NOMO-1 (cell line): ENCODE measurements at regions not wholly inside any gene's neighbourhood (a gene's known extent, or its start where the extent isn't known, plus 50 kb on each side); places are given as distances from the start of the nearest gene placed in this dataset.

ENCODE experiments used
- DNase-seq, 2 experiments: peaks; one replicate each; lab custom pipeline; 2025; ENCODE audit not compliant: unreplicated experiment in 2 of 2; lab: John Stamatoyannopoulos, UW

DNA sequence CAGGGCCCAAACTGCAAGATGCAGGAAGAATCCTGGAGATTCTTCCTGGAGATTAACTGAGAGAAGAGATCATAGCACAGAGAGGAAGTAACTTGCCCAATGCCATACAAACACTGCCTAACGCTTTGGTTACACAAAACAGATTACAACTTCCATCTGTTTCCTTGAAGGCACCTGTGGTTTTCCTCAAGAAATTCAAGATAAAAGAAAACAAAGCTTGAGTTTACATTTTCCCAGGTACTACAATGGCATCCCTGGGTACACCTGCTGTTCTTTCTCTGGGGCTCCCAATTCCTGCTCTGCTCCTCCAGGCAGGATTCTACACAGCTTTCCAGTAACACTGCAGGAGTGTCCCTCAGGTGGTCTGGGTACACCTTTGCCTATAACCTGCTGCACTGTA, 781.9 kb upstream of the ID2 start:
- DNase-seq: peak in 1 of 2 experiments; percentile 21

DNA sequence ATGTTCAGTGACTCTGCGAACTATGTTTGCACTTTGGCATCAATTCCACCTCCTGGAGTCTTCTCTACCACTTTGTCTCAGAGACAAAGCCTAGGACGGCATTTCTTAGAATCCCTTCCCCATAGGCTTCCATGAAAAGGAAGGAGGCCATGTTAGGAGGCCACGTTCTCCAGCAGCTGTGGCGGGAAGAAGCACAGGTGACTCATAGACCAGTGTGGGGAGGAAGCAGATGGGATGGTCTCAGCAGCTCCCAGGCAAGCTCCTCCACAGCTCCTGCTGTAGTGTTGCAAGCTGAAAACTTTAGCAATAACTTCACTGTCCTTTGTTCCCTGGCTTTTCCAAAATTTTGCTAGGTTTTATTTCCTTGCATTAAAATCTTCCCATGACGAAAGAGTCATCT, 781.3 kb upstream of the ID2 start:
- DNase-seq: no peak

DNA sequence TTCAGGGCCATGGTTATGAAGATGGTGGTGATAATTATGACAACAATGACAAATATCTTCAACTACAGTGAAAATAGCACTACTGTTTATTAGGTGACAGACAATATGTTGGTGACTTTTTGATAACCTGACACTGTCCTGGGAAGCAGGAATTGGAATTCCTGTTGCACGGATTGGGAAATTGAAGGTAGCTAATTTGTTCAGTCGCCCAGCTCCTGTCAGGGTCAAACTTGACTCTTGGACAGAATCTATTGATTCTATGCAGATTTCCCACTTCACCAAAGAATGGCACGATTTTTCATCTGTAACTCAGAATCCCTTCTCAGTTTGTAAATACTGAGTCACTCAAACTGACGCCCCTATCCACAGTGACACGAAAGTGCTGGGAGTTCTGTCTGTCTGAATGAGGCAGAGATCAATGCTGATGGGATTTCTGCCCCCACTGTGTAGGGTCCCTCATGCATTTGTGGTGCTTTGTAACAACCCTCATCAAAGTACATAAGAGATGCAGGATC, 779.5 kb upstream of the ID2 start:
- no peak for DNase-seq

DNA sequence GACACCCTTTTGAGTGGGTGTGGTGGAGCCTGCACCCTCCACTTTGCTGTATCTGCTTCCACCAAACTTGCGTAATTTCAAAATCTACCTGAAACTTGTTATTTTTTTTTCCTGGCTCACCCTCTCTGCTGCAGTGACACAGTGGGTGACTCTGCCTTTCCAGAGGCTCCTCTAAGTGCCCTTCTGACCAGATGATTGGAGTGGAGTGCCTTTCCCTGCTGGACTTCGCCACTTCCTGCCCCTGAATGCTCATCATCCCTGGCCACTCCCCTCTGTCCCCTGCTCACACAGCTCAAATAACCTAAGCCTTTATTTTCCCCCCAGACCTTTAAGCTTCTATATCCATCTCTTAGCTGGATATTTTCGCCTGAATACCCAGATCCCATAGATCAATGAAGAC, 777.5 kb upstream of the ID2 start:
- no peak for DNase-seq

DNA sequence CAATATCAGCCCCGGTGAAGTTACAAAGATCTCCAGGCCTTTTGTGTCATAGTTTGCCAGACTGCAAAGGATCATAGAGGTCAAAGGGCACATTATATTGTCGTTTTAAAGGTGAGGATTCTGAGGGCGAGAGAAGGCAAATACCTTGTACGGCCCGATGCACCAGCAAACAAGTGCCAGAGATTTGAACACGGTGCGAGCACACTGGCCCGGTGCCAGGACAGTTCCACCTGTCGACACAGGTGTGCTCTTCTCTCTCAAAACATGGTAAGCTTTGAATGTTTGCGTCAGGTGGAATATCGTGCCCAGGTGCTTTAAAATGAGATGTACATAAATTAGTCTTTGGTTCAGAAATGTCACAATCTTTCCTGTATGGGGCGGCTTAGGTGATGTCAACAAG, 776.1 kb upstream of the ID2 start:
- DNase-seq: no peak

DNA sequence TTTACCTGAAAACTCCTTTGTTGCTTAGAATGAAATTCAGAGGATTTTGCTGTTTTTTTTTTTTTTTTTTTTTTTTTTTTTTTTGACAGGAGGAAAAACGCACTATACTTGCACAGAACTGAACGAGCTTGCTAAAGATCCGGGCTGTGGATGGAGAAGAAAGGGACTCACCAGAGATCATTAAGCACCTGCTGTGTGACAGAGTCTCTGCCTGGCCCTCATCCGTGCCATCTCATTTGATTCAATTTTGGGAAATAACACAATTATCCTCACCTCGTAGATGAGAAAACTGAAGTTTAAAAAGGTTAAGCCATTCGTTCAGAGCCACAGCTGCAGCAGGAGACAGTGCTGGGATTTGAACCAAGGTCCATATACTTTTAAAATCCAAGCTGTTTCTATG, 775.4 kb upstream of the ID2 start:
- DNase-seq: no peak

DNA sequence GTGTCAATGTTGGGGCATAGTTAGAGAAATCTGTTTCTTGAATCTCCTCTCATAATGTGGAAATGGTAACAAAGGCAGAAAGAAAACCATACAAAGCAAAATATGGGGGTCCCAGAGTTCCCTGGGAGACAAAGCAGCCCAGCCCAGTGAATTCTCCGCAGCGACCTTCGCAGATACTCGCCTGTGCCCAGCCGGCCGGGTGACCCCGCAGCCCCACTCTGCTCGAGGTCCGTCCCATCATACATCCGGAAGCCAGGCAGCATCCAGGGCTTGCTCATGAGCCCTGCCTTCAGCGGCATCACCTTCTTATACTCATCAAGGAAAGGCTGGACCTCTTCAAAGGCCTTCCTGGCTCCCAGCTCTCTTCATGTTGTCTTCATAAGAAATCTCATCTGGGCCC, 774.8 kb upstream of the ID2 start:
- DNase-seq: no peak

DNA sequence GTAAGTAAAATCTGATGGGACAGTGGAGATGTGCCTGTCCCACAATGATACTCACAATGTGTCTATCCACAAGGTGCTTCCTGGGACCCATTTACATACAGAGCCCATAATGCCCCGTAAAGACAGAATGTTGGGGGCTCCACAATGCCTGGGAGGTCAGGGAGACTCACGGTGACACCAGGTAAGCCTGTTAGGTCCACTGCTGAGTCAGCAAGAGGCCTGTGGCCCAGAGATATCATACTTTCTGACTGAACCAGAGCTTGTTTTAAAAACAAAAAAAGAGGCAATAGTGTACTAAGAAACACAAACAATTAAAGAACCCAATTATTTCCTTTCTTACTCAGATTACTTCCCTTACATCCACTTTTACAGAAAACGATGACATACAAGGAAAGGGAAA, 771.1 kb upstream of the ID2 start:
- no peak for DNase-seq

DNA sequence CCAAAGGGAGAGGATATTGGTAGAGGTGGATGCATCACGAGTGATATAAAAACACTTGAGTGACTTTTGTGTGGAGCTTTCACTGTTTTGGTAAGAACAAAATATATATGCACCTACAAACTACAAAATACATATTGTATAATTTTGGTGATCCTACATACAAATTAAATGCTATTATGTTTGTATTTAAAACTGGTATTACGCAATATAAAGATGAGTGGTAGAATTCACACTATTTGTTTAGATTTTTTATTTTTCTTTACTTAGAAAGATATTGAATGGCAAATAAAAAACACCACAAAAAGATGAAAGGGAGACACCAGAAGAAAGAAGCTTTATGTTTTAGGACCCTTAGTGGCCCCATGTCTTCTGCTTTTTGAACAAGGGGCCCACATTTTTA, 770.7 kb upstream of the ID2 start:
- no peak for DNase-seq

DNA sequence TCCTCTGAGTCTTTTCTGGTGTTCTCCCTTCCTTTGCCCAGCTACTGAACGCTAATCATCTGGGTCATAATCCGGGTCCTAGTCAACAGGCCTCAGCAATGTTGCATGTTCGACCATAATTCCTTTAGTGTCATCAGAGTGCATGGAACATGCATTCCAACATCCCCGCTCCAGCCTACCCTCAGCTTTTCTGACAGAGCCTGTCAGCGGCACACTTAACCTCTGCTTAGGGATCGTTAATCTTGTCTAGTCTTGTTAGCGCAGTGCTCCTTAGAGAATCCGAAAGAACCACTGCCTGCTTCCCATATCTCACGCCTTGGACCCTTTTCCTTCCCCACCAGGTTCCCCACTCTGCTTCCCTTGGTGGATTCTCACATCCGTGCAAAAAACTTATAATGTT, 767.9 kb upstream of the ID2 start:
- no peak for DNase-seq

DNA sequence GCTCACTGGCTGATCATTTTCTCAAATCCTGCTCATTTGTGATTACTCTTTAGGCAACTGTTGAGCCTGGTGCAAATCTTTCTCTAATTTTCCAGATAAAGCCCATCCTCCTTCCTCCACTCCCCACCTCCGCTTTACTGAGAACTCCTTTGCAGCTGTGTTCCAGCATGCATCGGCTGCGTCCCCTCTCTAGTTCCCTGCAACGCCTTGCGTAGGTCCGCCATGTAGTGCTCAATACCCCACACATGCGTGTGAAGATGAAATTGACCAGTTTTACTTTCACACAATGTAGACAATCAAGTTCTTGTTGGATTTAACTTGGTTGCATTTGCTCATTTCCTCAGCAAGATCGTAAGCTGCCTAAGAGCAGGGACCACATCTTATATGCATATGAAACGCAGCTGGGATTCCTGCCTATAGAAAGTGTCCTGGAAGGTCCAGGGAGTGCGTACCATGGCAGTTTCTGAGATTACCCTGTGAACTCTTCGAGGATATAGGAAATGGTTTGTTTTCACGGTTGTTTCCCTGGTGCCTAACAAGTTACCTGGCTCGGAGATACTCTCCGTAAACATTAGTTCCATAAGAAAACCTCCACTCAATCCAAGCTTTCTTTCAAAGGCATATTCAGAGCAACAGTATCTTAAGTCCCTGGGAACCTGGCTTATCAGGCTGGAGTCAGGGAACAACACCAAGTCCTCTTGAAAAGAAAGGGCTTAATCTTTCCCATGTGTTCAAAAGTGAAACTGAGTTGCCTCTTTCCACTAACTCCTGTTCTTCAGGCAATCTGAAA, 766.4 kb upstream of the ID2 start:
- no peak for DNase-seq

DNA sequence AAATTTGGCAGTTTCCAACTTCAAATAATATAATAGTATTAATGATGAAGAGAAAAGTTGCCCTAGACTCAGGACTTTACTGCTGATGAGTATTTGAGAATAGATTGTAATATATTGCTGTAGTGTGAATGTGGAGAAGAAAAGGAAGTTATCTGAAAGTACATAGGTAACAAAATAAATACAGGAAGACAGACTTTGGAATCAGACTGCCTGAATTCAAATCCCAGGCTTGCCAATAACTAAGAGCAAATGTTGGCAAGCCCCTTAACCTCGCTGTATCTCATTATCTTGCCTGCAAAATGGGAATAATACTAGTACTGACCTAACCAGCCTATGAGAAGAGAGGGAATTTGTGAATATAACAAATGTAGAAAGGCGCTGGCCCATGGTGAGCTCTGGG, 765.2 kb upstream of the ID2 start:
- no peak for DNase-seq

DNA sequence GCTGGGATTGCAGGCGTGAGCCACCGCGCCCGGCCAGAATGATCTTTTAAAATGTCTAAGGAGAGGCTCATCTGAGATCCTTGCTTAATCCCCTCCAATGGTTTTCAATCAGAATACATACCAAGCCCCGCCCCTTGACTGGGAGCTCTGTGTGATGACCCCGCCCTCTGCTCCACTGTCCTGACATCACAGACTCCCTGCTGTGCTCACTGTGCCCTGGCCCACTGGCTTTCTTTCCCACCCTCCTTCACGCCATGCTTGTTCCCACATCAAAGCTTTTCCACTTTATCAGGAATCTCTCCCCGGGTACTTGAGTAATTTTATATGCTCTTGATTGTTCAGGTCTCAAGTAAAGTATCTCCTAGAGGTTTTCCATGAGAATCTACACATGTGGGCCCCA, 762.3 kb upstream of the ID2 start:
- no peak for DNase-seq

DNA sequence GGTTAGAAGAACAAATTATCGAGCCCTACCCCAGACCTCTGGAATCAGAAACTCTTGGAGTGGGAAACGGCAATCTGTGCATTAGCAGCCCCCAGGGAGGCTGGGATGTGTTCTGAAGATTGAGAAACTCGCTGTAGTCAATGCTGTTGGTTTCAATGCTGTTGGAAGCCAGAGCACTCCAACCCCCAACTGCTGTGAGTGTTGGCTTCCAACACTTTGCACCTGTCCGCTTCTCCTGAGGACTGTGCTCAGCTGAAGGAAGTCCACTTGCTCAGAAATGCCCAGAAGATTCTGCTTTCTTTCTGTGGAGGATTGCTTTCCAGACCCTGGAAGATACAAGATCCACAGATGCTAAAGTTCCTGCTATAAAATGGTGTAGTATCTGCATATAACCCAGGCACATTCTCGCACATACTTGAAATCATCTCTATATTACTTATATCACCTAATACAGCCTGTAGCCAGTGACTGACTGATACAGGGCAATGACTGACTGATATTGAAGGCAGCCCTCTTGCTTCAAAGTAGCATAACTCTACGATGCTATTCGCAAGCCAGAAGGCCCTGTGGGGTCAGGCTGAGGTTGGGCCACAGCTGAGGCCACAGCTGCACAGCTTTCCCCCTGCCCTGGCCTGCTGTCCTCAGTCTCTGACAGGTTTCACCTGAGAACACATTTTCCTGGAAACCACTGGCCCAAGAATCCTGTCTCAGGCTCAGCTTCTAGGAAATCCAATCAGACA, 757.7 kb upstream of the ID2 start:
- DNase-seq: no peak

DNA sequence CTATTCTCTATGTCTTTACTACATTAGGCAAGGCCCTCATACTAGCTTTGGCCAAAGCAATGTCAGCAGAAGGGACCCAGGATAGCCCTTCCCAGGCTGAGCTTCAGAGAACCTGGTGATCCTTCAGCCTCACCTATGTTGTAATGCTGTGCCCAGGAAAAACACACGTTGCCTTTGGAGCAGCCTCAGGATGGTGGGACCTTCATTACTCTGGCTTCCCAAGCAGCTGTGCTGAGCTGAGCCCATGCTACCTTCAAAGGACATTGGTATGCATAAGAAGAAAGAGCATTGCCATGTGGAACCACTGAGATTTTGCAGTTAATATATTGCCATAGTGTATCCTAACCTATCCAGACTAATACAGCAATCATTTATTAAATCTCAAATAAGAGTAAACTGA, 756.4 kb upstream of the ID2 start:
- DNase-seq: no peak

DNA sequence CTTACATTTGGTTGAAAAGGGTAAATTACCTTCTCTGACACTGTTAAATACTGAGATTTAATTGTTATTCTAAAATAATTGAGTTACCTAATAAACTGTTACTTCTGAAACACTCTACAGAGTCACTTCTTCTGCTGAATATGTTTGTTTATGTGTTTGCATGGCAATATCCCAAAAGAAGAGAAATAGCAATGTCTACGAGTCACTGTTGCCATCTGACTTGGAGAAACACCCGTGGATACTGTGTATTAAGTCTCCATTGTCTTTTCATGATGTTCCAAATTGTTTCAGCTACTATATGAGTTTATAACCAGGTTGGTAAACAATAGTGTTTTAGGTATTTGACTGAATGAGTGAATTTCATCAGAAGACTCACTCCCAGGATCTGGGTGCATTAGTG, 754.2 kb upstream of the ID2 start:
- no peak for DNase-seq

DNA sequence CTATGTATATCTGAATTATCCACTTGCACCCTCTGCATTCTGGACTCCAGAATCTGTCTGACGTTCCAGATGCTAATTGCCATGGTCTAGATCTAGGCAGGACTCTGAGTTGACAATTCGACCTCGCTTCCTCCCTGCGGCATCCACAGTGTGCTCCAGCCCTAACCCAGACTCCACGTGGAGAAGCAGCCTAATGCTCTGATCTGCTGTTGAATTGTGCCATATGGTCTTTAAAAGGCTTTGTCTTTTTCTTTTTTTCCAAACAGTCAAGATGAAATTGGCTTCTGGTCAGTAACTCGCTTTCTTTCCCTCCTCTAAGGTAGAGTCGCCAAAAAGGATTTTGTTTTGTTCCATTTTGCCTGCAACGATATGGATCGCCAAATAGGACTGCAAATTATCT, 752.6 kb upstream of the ID2 start:
- no peak for DNase-seq

DNA sequence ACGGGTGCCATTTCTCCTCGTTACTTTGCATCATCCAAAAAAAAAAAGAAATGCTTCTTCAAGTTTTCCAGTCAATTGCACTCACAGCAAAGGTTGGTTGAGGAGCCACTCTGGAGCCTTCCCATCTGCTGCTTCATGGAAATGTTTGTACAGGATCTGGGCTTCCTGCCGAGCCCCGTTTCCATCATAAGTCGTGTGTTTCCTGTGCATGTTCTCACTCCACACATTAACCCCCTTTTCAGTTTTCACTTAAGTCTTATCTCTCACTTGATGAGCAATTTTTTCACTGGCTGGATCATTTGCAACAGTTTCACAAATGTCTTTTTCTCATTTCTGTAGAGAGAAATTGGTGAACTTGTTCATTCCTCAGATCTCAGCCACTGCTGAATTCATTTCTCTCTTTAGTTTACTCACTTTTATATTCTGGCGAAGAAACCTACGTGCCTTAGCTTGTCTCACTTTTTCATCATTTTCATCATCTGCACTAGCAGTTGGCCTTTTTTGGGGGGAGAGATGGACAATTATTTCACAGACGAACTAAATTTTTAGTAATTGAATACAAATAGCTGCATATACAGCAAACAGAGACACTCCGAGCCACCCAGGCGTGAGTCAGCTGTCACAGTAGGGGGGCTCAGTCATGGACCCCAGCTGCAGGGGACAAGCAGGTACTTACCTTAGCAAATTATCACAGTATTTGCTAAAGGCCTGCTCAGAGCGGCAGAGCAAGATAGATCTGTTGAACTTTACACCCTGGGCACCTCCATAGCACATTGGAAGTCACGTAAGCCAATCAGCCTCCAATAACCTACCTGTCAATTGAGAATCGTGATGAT, 750.8 kb upstream of the ID2 start:
- no peak for DNase-seq

DNA sequence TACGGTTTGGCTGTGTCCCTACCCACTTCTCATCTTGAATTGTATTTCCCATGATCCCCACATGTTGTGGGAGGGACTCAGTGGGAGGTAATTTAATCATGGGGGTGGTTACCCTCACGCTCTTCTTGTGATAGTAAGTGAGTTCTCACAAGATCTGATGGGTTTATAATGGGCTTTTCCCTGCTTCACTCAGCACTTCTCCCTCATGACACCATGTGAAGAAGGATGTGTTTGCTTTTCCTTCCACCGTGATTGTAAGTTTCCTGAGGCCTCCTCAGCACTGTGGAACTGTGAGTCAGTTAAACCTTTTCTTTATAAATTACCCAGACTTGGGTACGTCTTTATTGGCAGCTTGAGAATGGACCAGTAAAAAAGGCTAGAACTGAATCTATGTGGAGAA, 750.0 kb upstream of the ID2 start:
- no peak for DNase-seq

DNA sequence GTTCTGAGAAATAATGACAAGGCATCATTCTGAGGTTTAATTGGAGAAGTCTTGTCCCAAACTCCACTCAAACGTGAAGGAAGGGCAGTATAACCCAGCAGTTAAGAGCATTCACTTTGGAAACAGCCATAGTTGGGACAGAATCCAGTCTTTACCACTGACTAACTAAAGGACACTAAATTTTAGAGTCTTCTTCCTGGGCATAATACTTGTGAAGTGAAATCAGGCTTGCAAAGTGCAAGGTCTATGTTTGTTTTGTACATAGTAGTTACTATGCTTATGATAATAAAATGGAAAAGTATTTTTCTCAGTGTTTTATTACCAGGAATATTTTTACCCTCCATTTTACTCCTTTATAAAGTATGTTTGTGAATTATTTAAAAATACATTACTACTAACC, 748.2 kb upstream of the ID2 start:
- no peak for DNase-seq

DNA sequence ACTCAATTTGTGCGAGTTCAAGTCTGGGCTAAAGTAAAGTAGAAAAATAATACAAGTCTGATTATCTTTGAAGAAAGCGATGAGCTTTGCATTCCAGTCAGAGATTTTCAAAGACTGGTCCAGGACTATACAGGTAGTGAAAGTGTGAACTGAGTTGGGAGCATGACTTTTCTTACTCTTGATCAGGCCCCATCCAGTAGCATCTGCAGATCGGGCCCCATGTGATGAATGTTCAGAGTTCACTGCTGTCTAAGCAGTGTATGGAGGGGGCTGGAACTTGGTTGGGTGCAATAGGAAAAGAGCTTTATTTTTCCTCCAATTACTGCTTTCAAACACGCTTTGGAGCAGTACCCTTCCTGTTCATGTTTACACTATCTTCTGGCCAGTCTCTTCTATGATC, 747.4 kb upstream of the ID2 start:
- no peak for DNase-seq
